ENCODE measurements at regions not wholly inside any gene's neighbourhood (a gene's known extent, or its start where the extent isn't known, plus 50 kb on each side); places are given as distances from the start of the nearest gene placed in this dataset.

- TF ChIP-seq CTCF (conservative IDR thresholded peaks at IDR 0.05; ENCODE audit: control insufficient read depth, insufficient read depth, low read depth, low read length) = no peak
- DNase-seq (ENCODE audit: low read depth) = no peak
- no peak overlapping the region for H3K4me3 ChIP-seq (ENCODE audit: control insufficient read depth, low read depth, low read length)
These were observed 97.1 kb upstream of the PRR20G start for GRCh38 chr3:127384717-127385539.

- no peak overlapping the region for H3K4me3 ChIP-seq (ENCODE audit: control insufficient read depth, low read depth, low read length)
- no peak for DNase-seq (ENCODE audit: low read depth)
- no peak for TF ChIP-seq CTCF (conservative IDR thresholded peaks at IDR 0.05; ENCODE audit: control insufficient read depth, insufficient read depth, low read depth, low read length)
These were observed 95.9 kb upstream of the PRR20G start for GRCh38 chr3:127383656-127384179.

- TF ChIP-seq CTCF (conservative IDR thresholded peaks at IDR 0.05; ENCODE audit: control insufficient read depth, insufficient read depth, low read depth, low read length) = no peak
- DNase-seq (ENCODE audit: low read depth) = no peak
These were observed 90.2 kb upstream of the PRR20G start for GRCh38 chr3:127377801-127378655.

GRCh38 chr3:127375151-127375930 is 87.5 kb upstream of the PRR20G start:
- no peak overlapping the region for H3K4me3 ChIP-seq (ENCODE audit: control insufficient read depth, low read depth, low read length)
- no peak for DNase-seq (ENCODE audit: low read depth)
- no peak for TF ChIP-seq CTCF (conservative IDR thresholded peaks at IDR 0.05; ENCODE audit: control insufficient read depth, insufficient read depth, low read depth, low read length)

More at GRCh38 chr3:127377801-127378655, 90.2 kb upstream of the PRR20G start:
- no peak overlapping the region for H3K4me3 ChIP-seq (ENCODE audit: control insufficient read depth, low read depth, low read length)

- TF ChIP-seq CTCF (conservative IDR thresholded peaks at IDR 0.05; ENCODE audit: control insufficient read depth, insufficient read depth, low read depth, low read length) = peak; percentile 52
- H3K4me3 ChIP-seq (ENCODE audit: control insufficient read depth, low read depth, low read length) = no peak overlapping the region
- peak; percentile 5 for DNase-seq (ENCODE audit: low read depth)
These were observed 86.5 kb upstream of the PRR20G start for GRCh38 chr3:127374086-127375010.
